ENCODE measurements at regions not wholly inside any gene's neighbourhood (a gene's known extent, or its start where the extent isn't known, plus 50 kb on each side); places are given as distances from the start of the nearest gene placed in this dataset.

DNA sequence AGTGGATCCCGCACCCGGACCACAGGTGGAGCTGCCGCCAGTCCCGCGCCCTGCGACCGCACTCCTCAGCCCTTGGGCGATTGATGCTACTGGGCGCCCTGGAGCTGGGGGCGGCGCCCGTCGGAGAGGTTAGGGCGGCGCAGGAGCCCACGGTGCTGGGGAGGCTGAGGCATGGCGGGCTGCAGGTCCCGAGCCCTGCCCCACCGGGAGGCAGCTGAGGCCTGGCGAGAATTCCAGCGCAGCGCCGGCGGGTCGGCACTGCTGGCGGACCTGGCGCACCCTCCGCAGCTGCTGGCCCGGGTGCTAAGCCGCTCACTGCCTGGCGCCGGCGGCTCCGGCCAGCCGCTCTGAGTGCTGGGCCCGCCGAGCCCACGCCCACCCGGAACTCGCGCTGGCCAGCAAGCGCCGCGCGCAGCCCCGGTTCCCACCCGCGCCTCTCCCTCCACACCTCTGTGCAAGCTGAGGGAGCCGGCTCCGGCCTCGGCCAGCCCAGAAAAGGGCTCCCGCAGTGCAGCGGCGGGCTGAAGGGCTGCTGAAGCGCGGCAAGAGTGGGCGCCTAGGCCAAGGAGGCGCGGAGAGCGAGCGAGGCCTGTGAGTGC, 1256.5 kb downstream of the STIM2 start:
- DNase-seq: no peak

DNA sequence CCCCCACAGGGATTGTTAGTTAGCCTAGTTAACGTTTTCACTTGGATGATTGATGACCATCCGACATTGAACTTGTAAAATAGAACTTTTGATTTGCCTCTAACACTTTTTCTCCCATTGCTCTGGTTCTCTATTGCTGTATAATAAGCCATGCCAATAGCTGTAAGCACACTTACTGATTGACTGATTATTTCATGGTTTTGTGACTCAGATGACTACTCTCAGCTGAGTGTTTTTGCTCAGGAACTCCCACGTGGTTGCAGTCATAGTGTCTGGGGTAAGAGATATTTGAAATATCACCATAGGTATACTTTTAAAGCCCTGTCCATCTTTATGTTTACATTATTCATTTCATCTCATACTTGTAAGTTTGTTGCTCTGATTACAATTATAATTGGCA, 1285.5 kb downstream of the STIM2 start:
- DNase-seq: no peak

GRCh38 chr4:28148221-28148620, 1287.6 kb downstream of the STIM2 start:
- DNase-seq: no peak

DNA sequence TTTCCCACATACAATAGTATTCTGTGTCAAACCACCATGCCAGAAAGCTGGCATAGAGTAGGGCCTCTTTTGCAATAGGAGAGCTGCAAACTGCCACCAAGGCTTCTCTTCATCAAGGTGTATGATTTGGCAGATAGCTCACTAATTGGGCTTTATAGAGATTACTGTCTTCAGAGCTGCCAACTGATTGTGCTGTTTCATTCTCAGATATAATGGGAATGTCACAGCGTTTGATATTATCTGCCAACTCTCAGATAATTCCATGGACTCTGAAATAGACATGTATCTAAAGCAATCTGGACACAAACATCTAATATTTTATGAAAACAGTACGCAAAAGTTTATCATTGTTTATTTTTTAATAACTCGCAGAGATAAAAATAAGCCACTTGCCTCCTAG, 1289.1 kb downstream of the STIM2 start:
- no peak for DNase-seq

DNA sequence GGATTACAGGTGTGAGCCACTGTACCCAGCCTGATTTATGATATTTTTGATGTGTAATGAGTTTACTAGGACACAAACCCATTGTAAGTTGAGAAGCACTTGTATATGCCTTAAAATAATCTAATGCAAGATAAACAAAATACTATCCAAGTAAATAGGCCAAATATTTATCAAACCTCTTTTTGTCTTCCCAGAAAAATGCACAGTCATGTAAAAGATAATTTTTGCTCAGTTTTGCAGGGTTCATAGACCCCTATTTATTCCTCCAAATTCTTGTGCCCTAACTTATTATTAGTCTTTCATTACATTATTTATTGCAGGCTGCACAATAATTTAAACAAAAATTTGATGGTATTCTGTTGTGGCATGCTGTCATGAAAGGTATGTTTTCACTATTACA, 1290.7 kb downstream of the STIM2 start:
- no peak for DNase-seq

DNA sequence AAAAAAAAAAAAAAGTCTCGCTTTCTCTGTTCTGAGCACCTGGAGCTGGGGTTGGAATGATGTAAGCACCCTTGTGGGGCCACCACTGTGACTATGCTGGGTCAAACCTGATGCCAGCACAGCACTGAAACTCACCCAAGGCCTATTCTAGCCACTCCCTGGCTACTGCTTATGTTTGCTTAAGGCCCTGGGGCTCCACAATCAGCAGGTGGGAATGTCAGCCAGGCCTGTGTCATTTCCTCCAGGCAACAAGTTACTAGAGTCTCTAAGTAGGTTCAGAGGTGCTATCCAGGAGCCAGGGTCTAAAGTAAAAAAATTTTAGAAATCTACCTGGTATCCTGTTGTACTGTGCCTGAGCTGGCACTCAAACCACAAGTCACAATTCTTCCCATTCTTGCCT, 1306.8 kb downstream of the STIM2 start:
- no peak for DNase-seq

DNA sequence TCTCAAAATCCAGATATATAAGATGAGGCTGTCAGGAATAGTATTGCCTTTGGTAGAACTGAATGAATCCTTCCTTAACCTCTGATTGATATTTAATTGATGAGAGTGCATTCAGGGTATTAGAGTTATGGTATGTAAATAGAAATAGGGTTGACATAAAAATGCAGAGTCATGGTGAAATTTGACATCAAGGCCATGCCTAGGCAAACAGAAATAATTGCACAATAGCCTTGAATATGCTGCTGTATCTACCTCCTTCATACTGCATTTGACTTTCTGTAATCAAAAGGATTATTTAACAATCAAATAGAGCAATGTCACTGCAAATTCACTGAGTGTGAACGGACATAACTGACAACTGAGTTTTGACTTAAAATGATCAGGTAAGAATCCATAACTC, 1316.3 kb downstream of the STIM2 start:
- no peak for DNase-seq

DNA sequence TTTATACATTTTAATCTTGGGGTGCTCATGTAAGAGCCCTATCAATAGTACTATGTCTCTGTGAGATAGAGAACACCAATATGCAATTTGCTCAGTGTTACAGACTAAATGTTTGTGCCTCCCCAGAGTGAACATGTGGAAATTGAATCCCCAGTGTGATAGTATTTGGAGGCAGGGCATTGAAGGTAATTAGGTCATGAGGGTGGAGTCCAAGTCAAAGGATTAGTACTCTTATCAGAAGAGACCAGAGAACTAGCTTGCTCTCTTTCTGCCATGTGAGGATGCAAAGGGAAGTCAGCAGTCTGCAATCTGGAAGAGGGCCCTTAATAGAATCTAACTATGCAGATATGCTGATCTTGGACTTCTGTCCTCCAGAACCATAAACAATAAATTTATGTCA, 1317.0 kb downstream of the STIM2 start:
- no peak for DNase-seq

DNA sequence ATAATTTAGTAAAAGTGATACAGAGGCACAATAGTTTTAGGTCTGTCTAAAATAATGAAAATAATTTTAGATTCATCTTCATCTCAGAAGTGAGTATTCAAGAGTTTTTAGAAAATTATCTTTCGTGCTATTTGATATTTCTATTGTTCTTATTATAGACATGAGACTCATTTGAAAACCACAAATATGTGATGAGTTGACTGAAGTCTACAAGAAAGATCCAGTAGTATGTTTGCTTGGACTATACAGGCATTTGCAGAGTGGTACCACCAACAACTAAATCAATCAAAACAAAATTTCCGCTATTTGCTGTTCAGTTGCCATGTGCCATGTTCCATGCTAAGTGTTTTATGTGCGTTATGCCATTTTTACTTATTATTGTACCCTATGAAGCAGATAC, 1318.5 kb downstream of the STIM2 start:
- no peak for DNase-seq

DNA sequence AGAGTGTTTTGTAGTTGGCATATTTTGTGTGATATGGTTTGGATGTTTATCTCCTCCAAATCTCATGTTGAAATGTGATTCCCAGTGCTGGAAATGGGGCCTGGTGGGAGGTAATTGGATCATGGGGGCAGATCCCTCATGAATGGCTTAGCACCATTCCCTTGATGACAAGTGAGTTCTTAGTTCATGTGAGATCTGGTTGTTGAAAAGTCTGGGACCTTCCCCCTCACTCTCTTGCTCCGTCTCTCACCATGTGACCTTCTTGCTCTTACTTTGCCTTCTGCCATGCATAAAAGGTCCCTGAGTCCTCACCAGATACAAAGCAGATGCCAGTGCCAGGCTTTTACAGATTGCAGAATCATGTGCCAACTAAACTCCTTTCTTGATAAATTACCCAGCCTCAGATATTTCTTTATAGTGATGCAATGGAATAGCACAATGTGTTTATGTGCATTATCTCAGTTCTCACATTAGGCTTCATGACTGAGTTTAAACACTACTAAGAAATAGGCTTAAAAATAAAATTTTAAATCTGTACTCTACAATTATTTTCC, 1348.8 kb downstream of the STIM2 start:
- no peak for DNase-seq

DNA sequence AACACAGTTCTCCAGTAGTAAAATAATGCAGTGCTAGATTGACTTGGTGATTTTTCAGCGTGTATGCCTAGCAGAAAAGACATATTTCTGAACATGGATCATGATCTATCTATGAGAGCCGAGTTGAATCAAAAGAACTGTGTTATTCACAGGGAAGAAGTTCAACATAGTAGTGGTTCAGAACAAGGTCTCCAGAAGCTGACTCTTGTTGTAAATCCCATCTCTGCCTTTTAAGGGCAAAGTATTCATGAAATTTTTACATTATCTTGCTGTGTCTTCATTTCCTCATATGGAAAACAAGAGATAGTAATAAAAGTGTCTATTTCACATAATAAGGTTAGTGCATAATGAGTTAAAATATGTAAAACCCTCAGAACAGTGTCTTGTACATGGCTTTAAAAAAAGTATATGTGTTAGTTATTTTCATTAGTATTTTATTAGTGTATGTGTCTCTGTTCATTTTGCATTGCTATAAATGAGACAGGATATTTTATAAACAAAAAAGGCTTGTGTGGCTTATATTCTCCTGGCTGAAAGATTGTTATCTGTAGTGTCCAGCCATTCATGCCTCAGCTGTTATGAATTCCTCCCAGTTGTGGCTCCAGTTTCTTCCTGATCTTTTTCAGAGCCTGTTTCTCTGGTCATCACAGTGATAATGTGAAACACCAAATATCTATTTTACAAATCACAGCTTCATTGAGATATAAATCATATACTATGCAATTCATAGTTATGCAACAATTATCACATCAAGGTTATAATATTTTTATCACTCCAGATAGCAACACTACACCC, 1351.2 kb downstream of the STIM2 start:
- no peak for DNase-seq

DNA sequence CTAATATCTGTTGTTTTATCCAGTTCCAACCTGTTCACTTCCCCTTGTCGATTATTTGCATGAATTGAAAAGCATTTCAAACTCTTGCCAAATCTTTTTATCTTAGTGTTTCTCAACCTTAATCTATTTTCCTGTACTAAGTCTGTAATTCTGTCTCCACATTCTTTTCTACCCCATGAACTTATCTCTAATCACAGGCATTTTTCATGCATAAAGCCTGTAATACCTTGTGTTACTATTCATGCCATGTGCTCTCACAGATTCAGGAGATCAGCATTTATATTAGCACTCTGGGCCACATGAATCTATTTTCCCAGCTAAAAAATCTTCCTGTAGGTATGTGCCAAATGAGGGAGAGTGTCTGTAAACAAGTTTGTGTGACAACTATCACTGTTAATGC, 1360.9 kb downstream of the STIM2 start:
- DNase-seq: no peak

GRCh38 chr4:28225050-28225449, 1364.4 kb downstream of the STIM2 start:
- no peak for DNase-seq

DNA sequence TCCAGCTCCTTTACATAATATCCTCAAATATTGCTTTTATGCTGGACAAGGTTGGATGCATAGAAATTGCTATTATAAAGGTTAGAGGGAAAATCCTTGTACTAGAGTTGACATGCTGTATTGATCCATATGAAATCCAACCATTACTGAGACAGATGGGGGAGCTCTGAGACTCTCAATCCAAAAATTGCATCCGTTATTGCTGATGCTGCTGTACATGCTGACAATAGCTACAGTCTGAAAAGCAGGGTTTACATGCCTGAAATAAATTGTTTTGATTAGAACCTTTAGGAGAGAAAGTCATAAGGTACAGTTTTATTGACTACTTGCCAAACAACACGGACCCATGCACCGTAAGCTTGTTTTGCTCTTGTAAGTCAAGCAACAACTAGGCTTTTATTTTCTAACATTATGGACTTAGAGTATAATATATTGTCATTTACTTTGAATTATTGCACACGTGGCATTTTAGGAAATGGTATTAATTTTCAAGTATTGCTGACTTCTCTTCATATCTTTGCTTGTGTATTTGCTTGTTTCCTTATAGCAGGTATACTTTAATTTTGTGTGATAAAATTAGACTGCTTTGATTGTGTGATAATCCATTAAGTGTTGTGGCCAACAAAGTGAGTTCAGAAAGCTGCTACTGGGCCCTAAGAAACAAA, 1365.2 kb downstream of the STIM2 start:
- no peak for DNase-seq

- DNase-seq: no peak
Observed at GRCh38 chr4:28226962-28227361, 1366.3 kb downstream of the STIM2 start.

- DNase-seq: no peak
Observed at GRCh38 chr4:28227764-28228163, 1367.1 kb downstream of the STIM2 start.

- no peak for DNase-seq
Observed at GRCh38 chr4:28228561-28229491, 1368.2 kb downstream of the STIM2 start.

DNA sequence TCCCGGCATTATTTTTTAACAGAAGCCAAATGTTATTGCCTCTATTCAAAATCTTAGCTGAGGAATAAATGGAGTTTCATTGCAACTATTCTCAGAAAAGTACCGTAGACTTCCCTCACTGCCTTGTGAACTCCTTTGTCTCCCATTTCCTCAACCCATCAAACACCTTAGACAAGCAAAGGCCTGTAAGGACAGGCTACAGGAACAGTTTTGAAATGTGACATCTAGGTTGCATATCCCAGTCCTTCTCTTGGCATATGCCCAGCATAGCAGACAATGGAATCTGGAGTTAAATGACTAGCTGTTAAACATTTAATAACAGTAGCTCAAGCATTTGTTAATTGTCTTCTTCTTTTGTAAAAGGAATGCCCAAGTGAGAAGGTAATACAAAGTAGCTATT, 1371.7 kb downstream of the STIM2 start:
- DNase-seq: no peak

GRCh38 chr4:28232951-28233350, 1372.3 kb downstream of the STIM2 start:
- no peak for DNase-seq

DNA sequence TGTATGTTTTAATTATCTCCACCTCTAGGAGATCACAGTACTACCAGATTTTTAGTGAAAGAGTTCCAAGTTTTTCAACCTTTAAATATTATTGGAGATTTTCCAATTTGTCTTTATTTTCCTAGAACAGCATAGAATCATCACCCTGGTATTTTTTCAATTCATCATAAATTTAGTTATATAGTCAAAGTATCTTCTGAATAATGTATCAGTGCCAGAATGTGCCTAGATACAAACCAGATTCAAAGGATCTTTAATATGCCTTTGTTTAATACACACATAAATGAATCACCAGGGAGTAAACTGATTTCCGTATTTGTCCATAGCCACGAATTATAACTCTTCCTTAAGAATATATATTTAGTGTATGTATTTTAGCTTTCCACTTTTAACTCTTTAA, 1373.1 kb downstream of the STIM2 start:
- no peak for DNase-seq

- DNase-seq: no peak
Observed at GRCh38 chr4:28238876-28239275, 1378.2 kb downstream of the STIM2 start.

- DNase-seq: no peak
Observed at GRCh38 chr4:28241021-28241420, 1380.4 kb downstream of the STIM2 start.

DNA sequence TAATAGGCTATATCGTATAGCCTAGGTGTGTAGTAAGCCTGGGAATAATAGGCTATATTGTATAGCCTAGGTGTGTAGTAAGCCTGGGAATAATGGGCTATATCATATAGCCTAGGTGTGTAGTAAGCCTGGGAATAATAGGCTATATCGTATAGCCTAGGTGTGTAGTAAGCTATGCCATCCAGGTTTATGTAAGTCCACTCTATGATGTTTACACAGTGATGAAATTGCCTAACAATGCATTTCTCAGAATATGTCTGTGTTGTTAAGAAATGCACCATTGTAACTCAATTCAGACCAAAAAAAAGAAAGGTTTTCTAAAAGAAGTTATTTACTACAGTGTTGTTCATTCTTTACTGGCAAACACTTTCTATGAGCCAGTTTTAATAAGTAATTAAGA, 1387.2 kb downstream of the STIM2 start:
- no peak for DNase-seq
